SIG-M5 treated with dmso at 0.1 percent for 504 hours (cell line): ENCODE measurements at regions not wholly inside any gene's neighbourhood (a gene's known extent, or its start where the extent isn't known, plus 50 kb on each side); places are given as distances from the start of the nearest gene placed in this dataset.

Experiments
- DNase-seq: peaks from one replicate; lab custom pipeline; 2025; ENCODE audit not compliant: unreplicated experiment; lab: John Stamatoyannopoulos, UW

- no peak for DNase-seq
These were observed 85.0 kb downstream of the NUF2 start for GRCh38 chr1:163406772-163407171.

GRCh38 chr1:163408262-163408661, 86.5 kb downstream of the NUF2 start:
- no peak for DNase-seq

GRCh38 chr1:163410073-163410999, 88.6 kb downstream of the NUF2 start:
- peak; percentile 69 for DNase-seq

GRCh38 chr1:163412221-163412620, 90.5 kb downstream of the NUF2 start:
- DNase-seq: no peak

- DNase-seq: no peak
These were observed 93.0 kb downstream of the NUF2 start for GRCh38 chr1:163414778-163415177.

GRCh38 chr1:163421701-163422100, 99.9 kb downstream of the NUF2 start:
- no peak for DNase-seq

GRCh38 chr1:163422738-163423404, 101.1 kb downstream of the NUF2 start:
- no peak for DNase-seq

GRCh38 chr1:163426505-163427251, 104.9 kb downstream of the NUF2 start:
- no peak for DNase-seq

GRCh38 chr1:163427279-163427678, 105.5 kb downstream of the NUF2 start:
- DNase-seq: no peak

GRCh38 chr1:163436140-163436812, 114.5 kb downstream of the NUF2 start:
- no peak for DNase-seq

GRCh38 chr1:163439471-163439870, 117.7 kb downstream of the NUF2 start:
- no peak for DNase-seq

- no peak for DNase-seq
These were observed 118.3 kb downstream of the NUF2 start for GRCh38 chr1:163440090-163440489.

- DNase-seq: no peak
These were observed 120.6 kb downstream of the NUF2 start for GRCh38 chr1:163442231-163442879.

- DNase-seq: no peak
These were observed 121.1 kb downstream of the NUF2 start for GRCh38 chr1:163442895-163443294.

GRCh38 chr1:163443863-163444262, 122.1 kb downstream of the NUF2 start:
- DNase-seq: no peak

GRCh38 chr1:163444665-163445064, 122.9 kb downstream of the NUF2 start:
- no peak for DNase-seq

- no peak for DNase-seq
These were observed 129.2 kb downstream of the NUF2 start for GRCh38 chr1:163450986-163451385.

- DNase-seq: no peak
These were observed 137.8 kb downstream of the NUF2 start for GRCh38 chr1:163459539-163459938.

GRCh38 chr1:163467289-163467688, 145.5 kb downstream of the NUF2 start:
- no peak for DNase-seq
